Glutamatergic neuron (in vitro differentiated cells): ENCODE measurements at regions not wholly inside any gene's neighbourhood (a gene's known extent, or its start where the extent isn't known, plus 50 kb on each side); places are given as distances from the start of the nearest gene placed in this dataset.
A peak's percentile ranks its signal among the peaks of the same experiment; 100 is the strongest.

ENCODE experiments used
- DNase-seq: peaks from one replicate; pipeline ENCODE4 v3.0.0; 2022
- H3K27ac Mint-ChIP-seq: one replicate; pipeline ENCODE4 v1.8.0; 2020; ENCODE audit warnings: mild to moderate bottlenecking, mixed read lengths, inconsistent platforms; ENCODE audit not compliant: unreplicated experiment
- H3K27me3 Mint-ChIP-seq: one replicate; pipeline ENCODE4 v1.8.0; 2020; ENCODE audit warnings: mild to moderate bottlenecking, moderate library complexity, mixed read lengths, inconsistent platforms; ENCODE audit not compliant: unreplicated experiment
- H3K36me3 Mint-ChIP-seq: one replicate; pipeline ENCODE4 v1.8.0; 2020; ENCODE audit warnings: mild to moderate bottlenecking, mixed read lengths, inconsistent platforms; ENCODE audit not compliant: unreplicated experiment
- H3K4me1 Mint-ChIP-seq: one replicate; pipeline ENCODE4 v1.8.0; 2020; ENCODE audit warnings: mild to moderate bottlenecking, low read depth, mixed read lengths, inconsistent platforms; ENCODE audit not compliant: unreplicated experiment
- H3K4me3 Mint-ChIP-seq: one replicate; pipeline ENCODE4 v1.8.0; 2020; ENCODE audit warnings: mild to moderate bottlenecking, mixed read lengths, inconsistent platforms; ENCODE audit not compliant: unreplicated experiment
- H3K9me3 Mint-ChIP-seq: one replicate; pipeline ENCODE4 v1.8.0; 2020; ENCODE audit warnings: mild to moderate bottlenecking, moderate library complexity, mixed read lengths, inconsistent platforms; ENCODE audit not compliant: unreplicated experiment
- CTCF ChIP-seq: fragments of 200-600 bp; sonication (generic); IDR thresholded peaks from one replicate; pipeline ENCODE4 v1.5.0; 2021; ENCODE audit not compliant: partially characterized antibody, unreplicated experiment

- H3K4me3 Mint-ChIP-seq: no peak overlapping the region
- peaks cover 5% of the 10 kb centered on the region for H3K9me3 Mint-ChIP-seq
- H3K36me3 Mint-ChIP-seq: no peaks in the 10 kb centered on the region
- DNase-seq: no peak
- TF ChIP-seq CTCF: no peak
- H3K27me3 Mint-ChIP-seq: peaks cover 6% of the 10 kb centered on the region
- H3K4me1 Mint-ChIP-seq: peaks cover 6% of the 10 kb centered on the region
- H3K27ac Mint-ChIP-seq: peak overlapping the region; percentile 85
Measured at GRCh38 chr4:126448086-126448845, 1133.5 kb downstream of the FAT4 start.

GRCh38 chr4:126451237-126451873 lies 1136.6 kb downstream of the FAT4 start:
- Mint-ChIP-seq H3K4me3 (no peak overlapping the region), H3K4me1 (peaks cover 6% of the 10 kb centered on the region), H3K9me3 (peaks cover 5% of the 10 kb centered on the region), H3K36me3 (no peaks in the 10 kb centered on the region), H3K27me3 (peaks cover 6% of the 10 kb centered on the region), H3K27ac (no peak overlapping the region)
- TF ChIP-seq CTCF: no peak
- DNase-seq: no peak

GRCh38 chr4:126455865-126456264 lies 1141.1 kb downstream of the FAT4 start:
- no peaks in the 10 kb centered on the region for H3K4me1 Mint-ChIP-seq
- H3K27ac Mint-ChIP-seq: no peak overlapping the region
- no peak for TF ChIP-seq CTCF
- no peaks in the 10 kb centered on the region for H3K27me3 Mint-ChIP-seq
- DNase-seq: no peak
- H3K36me3 Mint-ChIP-seq: no peaks in the 10 kb centered on the region
- no peaks in the 10 kb centered on the region for H3K9me3 Mint-ChIP-seq
- H3K4me3 Mint-ChIP-seq: no peak overlapping the region

GRCh38 chr4:126458993-126459392 lies 1144.2 kb downstream of the FAT4 start:
- H3K4me3 Mint-ChIP-seq: no peak overlapping the region
- no peak for TF ChIP-seq CTCF
- DNase-seq: no peak
- H3K27ac Mint-ChIP-seq: no peak overlapping the region
- H3K9me3 Mint-ChIP-seq: no peaks in the 10 kb centered on the region
- H3K4me1 Mint-ChIP-seq: no peaks in the 10 kb centered on the region
- no peaks in the 10 kb centered on the region for H3K36me3 Mint-ChIP-seq
- H3K27me3 Mint-ChIP-seq: no peaks in the 10 kb centered on the region

- Mint-ChIP-seq H3K36me3 (no peaks in the 10 kb centered on the region), H3K4me3 (no peak overlapping the region)
- no peak for TF ChIP-seq CTCF
Measured at GRCh38 chr4:126465341-126465740, 1150.6 kb downstream of the FAT4 start.

More at GRCh38 chr4:126465341-126465740, 1150.6 kb downstream of the FAT4 start:
- Mint-ChIP-seq H3K9me3 (peaks cover 2% of the 10 kb centered on the region), H3K27me3 (no peaks in the 10 kb centered on the region), H3K27ac (no peak overlapping the region), H3K4me1 (no peaks in the 10 kb centered on the region)
- DNase-seq: no peak
